ENCODE measurements at regions not wholly inside any gene's neighbourhood (a gene's known extent, or its start where the extent isn't known, plus 50 kb on each side); places are given as distances from the start of the nearest gene placed in this dataset.

DNA sequence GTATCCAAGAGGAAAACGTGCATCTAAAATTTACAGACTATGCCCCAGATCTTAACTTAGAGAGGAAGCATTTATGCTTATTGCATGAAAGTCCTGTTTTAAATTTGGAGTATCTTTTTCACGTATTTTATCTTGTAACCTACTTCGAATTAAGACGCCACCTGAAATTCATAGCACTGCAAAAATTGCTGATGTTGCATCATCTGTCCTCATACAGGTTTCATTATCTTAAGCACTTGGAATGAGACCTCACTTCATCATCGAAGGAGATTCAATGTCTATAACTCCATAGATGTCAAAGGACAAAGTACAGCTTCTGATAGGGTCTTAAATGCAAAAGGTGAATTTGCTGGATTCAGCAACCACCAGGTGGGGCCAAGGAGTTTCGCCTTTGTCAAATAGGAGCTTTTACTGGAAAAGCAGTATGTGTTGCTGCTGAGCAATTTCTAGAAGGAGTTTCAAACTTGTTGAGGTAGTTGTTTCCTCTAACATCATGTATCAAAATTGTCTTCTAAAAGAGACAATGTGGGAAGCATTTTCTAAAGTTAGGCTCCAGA, 106.4 kb upstream of the CCDC85A start:
- TF ChIP-seq, protein P1, sequence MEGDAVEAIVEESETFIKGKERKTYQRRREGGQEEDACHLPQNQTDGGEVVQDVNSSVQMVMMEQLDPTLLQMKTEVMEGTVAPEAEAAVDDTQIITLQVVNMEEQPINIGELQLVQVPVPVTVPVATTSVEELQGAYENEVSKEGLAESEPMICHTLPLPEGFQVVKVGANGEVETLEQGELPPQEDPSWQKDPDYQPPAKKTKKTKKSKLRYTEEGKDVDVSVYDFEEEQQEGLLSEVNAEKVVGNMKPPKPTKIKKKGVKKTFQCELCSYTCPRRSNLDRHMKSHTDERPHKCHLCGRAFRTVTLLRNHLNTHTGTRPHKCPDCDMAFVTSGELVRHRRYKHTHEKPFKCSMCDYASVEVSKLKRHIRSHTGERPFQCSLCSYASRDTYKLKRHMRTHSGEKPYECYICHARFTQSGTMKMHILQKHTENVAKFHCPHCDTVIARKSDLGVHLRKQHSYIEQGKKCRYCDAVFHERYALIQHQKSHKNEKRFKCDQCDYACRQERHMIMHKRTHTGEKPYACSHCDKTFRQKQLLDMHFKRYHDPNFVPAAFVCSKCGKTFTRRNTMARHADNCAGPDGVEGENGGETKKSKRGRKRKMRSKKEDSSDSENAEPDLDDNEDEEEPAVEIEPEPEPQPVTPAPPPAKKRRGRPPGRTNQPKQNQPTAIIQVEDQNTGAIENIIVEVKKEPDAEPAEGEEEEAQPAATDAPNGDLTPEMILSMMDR (optimal IDR thresholded peaks at IDR 0.05 in 1 of 3, IDR thresholded peaks at IDR 0.05 in 1 of 3, conservative IDR thresholded peaks at IDR 0.05 in 1 of 3; ENCODE audit: extremely low read depth in 1 of 3, insufficient read depth in 2 of 3, low read length in 3 of 3): peak; percentile 58 to 72 (median 61)
- no peak for TF ChIP-seq EZH2 (IDR thresholded peaks at IDR 0.05; ENCODE audit: low read length)
